ENCODE measurements at regions not wholly inside any gene's neighbourhood (a gene's known extent, or its start where the extent isn't known, plus 50 kb on each side); places are given as distances from the start of the nearest gene placed in this dataset.
"Not testable (repeated sequence)": the region's sequence is repeated elsewhere in the genome, so short reads cannot be mapped to it uniquely, and the experiment has no call there.

GRCh38 chrX:112461949-112462450, 217.7 kb downstream of the LHFPL1 start:
- not testable (repeated sequence) for H3K4me1 Mint-ChIP-seq (ENCODE audit: low read depth); H3K36me3 Mint-ChIP-seq (ENCODE audit: insufficient read depth in 2 of 2); H3K27ac Mint-ChIP-seq; ATAC-seq (replicated peaks in 1 of 2); H3K9me3 Mint-ChIP-seq; H3K4me3 Mint-ChIP-seq; DNase-seq
- peaks cover 22% of the 10 kb centered on the region for H3K27me3 Mint-ChIP-seq (ENCODE audit: low read depth)

- peaks cover 0 to 2% of the 10 kb centered on the region in 2 donors for H3K9me3 Mint-ChIP-seq
- H3K36me3 Mint-ChIP-seq (ENCODE audit: insufficient read depth in 2 of 2): no peaks in the 10 kb centered on the region
- H3K27me3 Mint-ChIP-seq (ENCODE audit: low read depth): peaks cover 26% of the 10 kb centered on the region
- DNase-seq: no peak
- no peaks in the 10 kb centered on the region for H3K4me1 Mint-ChIP-seq (ENCODE audit: low read depth)
- H3K4me3 Mint-ChIP-seq: no peak overlapping the region
- ATAC-seq (replicated peaks in 1 of 2): no peak
- no peak overlapping the region for H3K27ac Mint-ChIP-seq
These were observed 221.9 kb downstream of the LHFPL1 start for GRCh38 chrX:112457788-112458187.

GRCh38 chrX:112450810-112451209, 228.9 kb downstream of the LHFPL1 start:
- no peaks in the 10 kb centered on the region for H3K4me1 Mint-ChIP-seq (ENCODE audit: low read depth)
- peaks cover 0 to 2% of the 10 kb centered on the region in 2 donors for H3K9me3 Mint-ChIP-seq
- DNase-seq (no peak), ATAC-seq (replicated peaks in 1 of 2) (no peak)
- no peak overlapping the region for H3K27ac Mint-ChIP-seq
- H3K36me3 Mint-ChIP-seq (ENCODE audit: insufficient read depth in 2 of 2): no peaks in the 10 kb centered on the region
- H3K4me3 Mint-ChIP-seq: no peak overlapping the region
- peaks cover 37% of the 10 kb centered on the region for H3K27me3 Mint-ChIP-seq (ENCODE audit: low read depth)

- Mint-ChIP-seq H3K27ac (no peak overlapping the region), H3K4me1 (ENCODE audit: low read depth) (no peaks in the 10 kb centered on the region), H3K36me3 (ENCODE audit: insufficient read depth in 2 of 2) (no peaks in the 10 kb centered on the region), H3K9me3 (no peaks in the 10 kb centered on the region), H3K27me3 (ENCODE audit: low read depth) (peaks cover 8% of the 10 kb centered on the region), H3K4me3 (no peak overlapping the region)
- ATAC-seq (replicated peaks in 1 of 2) (no peak), DNase-seq (no peak)
These were observed 239.5 kb downstream of the LHFPL1 start for GRCh38 chrX:112440277-112440676.

GRCh38 chrX:112424166-112424565, 255.6 kb downstream of the LHFPL1 start:
- Mint-ChIP-seq H3K27me3 (ENCODE audit: low read depth) (peaks cover 9% of the 10 kb centered on the region), H3K4me1 (ENCODE audit: low read depth) (no peaks in the 10 kb centered on the region), H3K36me3 (ENCODE audit: insufficient read depth in 2 of 2) (no peaks in the 10 kb centered on the region), H3K4me3 (no peak overlapping the region), H3K27ac (no peak overlapping the region), H3K9me3 (no peaks in the 10 kb centered on the region)
- no peak for ATAC-seq (replicated peaks in 1 of 2)
- DNase-seq: no peak

GRCh38 chrX:112391313-112391712, 288.4 kb downstream of the LHFPL1 start:
- Mint-ChIP-seq H3K4me1 (ENCODE audit: low read depth) (no peaks in the 10 kb centered on the region), H3K4me3 (no peak overlapping the region), H3K27me3 (ENCODE audit: low read depth) (peaks cover 40% of the 10 kb centered on the region), H3K27ac (no peak overlapping the region), H3K36me3 (ENCODE audit: insufficient read depth in 2 of 2) (no peaks in the 10 kb centered on the region), H3K9me3 (peaks cover 0 to 2% of the 10 kb centered on the region in 2 donors)
- no peak for ATAC-seq (replicated peaks in 1 of 2)
- DNase-seq: no peak

GRCh38 chrX:112381649-112382298, 298.0 kb downstream of the LHFPL1 start:
- H3K4me3 Mint-ChIP-seq; H3K27me3 Mint-ChIP-seq (ENCODE audit: low read depth); H3K36me3 Mint-ChIP-seq (ENCODE audit: insufficient read depth in 2 of 2); ATAC-seq (replicated peaks in 1 of 2); H3K27ac Mint-ChIP-seq; H3K9me3 Mint-ChIP-seq; H3K4me1 Mint-ChIP-seq (ENCODE audit: low read depth); DNase-seq: not testable (repeated sequence)

GRCh38 chrX:112380541-112381278, 298.1 kb upstream of the TRPC5 start:
- no peak for ATAC-seq (replicated peaks in 1 of 2)
- Mint-ChIP-seq H3K4me1 (ENCODE audit: low read depth) (no peaks in the 10 kb centered on the region), H3K4me3 (no peak overlapping the region), H3K9me3 (no peaks in the 10 kb centered on the region), H3K27ac (no peak overlapping the region), H3K36me3 (ENCODE audit: insufficient read depth in 2 of 2) (no peaks in the 10 kb centered on the region), H3K27me3 (ENCODE audit: low read depth) (peaks cover 9% of the 10 kb centered on the region)
- no peak for DNase-seq

GRCh38 chrX:112377481-112377880, 294.9 kb upstream of the TRPC5 start:
- no peaks in the 10 kb centered on the region for H3K4me1 Mint-ChIP-seq (ENCODE audit: low read depth)
- ATAC-seq (replicated peaks in 1 of 2) (no peak), DNase-seq (no peak)
- no peak overlapping the region for H3K4me3 Mint-ChIP-seq
- peaks cover 24% of the 10 kb centered on the region for H3K27me3 Mint-ChIP-seq (ENCODE audit: low read depth)
- no peak overlapping the region for H3K27ac Mint-ChIP-seq
- no peaks in the 10 kb centered on the region for H3K36me3 Mint-ChIP-seq (ENCODE audit: insufficient read depth in 2 of 2)
- H3K9me3 Mint-ChIP-seq: no peaks in the 10 kb centered on the region

GRCh38 chrX:112368371-112368770, 285.8 kb upstream of the TRPC5 start:
- Mint-ChIP-seq H3K9me3 (no peaks in the 10 kb centered on the region), H3K36me3 (ENCODE audit: insufficient read depth in 2 of 2) (no peaks in the 10 kb centered on the region), H3K4me1 (ENCODE audit: low read depth) (no peaks in the 10 kb centered on the region), H3K27me3 (ENCODE audit: low read depth) (peaks cover 35% of the 10 kb centered on the region), H3K27ac (no peak overlapping the region), H3K4me3 (no peak overlapping the region)
- ATAC-seq (replicated peaks in 1 of 2) (no peak), DNase-seq (no peak)

GRCh38 chrX:112367065-112367464, 284.5 kb upstream of the TRPC5 start:
- no peak for ATAC-seq (replicated peaks in 1 of 2)
- no peak overlapping the region for H3K4me3 Mint-ChIP-seq

GRCh38 chrX:112359906-112360305, 277.3 kb upstream of the TRPC5 start:
- ATAC-seq (replicated peaks in 1 of 2): no peak
- Mint-ChIP-seq H3K27me3 (ENCODE audit: low read depth) (peaks cover 23% of the 10 kb centered on the region), H3K36me3 (ENCODE audit: insufficient read depth in 2 of 2) (no peaks in the 10 kb centered on the region), H3K4me1 (ENCODE audit: low read depth) (no peaks in the 10 kb centered on the region), H3K4me3 (no peak overlapping the region), H3K27ac (no peak overlapping the region), H3K9me3 (no peaks in the 10 kb centered on the region)
- no peak for DNase-seq

More at GRCh38 chrX:112367065-112367464, 284.5 kb upstream of the TRPC5 start:
- H3K4me1 Mint-ChIP-seq (ENCODE audit: low read depth): no peaks in the 10 kb centered on the region
- H3K27ac Mint-ChIP-seq: no peak overlapping the region
- no peaks in the 10 kb centered on the region for H3K9me3 Mint-ChIP-seq
- no peaks in the 10 kb centered on the region for H3K36me3 Mint-ChIP-seq (ENCODE audit: insufficient read depth in 2 of 2)
- H3K27me3 Mint-ChIP-seq (ENCODE audit: low read depth): peaks cover 31% of the 10 kb centered on the region
- no peak for DNase-seq

- H3K36me3 Mint-ChIP-seq (ENCODE audit: insufficient read depth in 2 of 2): no peaks in the 10 kb centered on the region
These were observed 273.4 kb upstream of the TRPC5 start for GRCh38 chrX:112355931-112356330.

More at GRCh38 chrX:112355931-112356330, 273.4 kb upstream of the TRPC5 start:
- ATAC-seq (replicated peaks in 1 of 2): no peak
- Mint-ChIP-seq H3K9me3 (peaks cover 0 to under 1% of the 10 kb centered on the region in 2 donors), H3K27ac (no peak overlapping the region), H3K4me3 (no peak overlapping the region), H3K4me1 (ENCODE audit: low read depth) (no peaks in the 10 kb centered on the region), H3K27me3 (ENCODE audit: low read depth) (peaks cover 6% of the 10 kb centered on the region)
- no peak for DNase-seq

Data from activated T-cell treated with anti-CD3 and anti-CD28 coated beads, Interleukin-2, amount 50 U/mL, for 72 hours (primary cell).